ENCODE measurements at regions not wholly inside any gene's neighbourhood (a gene's known extent, or its start where the extent isn't known, plus 50 kb on each side); places are given as distances from the start of the nearest gene placed in this dataset.

DNA sequence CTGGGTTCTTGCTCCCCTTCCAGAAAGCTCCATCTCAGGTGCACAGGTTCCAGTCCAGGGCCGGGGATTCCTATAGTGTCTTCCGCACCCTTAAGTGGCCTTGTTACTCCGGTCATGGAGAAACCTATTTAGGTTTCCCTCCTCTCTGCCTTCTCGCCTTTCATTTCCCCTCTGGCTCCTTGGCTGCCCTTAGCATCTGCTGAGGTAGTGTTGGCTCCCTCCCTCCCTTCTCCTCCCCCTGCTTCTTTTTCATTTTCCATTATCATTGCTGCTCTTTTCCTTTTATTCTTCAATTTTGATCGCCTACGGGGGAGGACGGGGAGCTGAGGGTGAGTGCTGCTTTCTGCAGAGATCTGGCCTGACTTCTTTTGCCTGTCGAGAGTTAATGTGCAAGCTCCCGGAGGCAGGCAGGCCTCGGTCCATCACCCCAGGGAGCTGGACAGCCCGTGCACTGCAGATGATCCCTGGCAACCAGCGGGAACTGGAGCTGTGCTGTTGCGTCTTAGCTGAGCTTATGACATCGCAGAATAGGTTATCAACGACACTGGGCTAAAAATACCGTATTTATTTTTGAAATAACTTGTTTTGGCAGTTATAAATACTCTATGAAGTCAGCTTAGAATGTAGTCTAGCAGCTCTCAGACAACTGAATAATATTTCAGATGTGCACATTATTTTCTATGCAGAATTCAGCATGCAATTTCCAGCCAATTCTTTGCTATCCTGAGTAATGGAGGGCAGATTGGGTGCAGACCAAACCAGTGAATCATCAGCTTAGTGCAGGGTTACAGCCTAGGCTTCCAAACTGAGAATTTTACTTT lies 141.9 kb downstream of the SLC4A3 start:
- H3K4me3 ChIP-seq (ENCODE audit: low read depth, low read length): no peak overlapping the region
- TF ChIP-seq, protein P1, sequence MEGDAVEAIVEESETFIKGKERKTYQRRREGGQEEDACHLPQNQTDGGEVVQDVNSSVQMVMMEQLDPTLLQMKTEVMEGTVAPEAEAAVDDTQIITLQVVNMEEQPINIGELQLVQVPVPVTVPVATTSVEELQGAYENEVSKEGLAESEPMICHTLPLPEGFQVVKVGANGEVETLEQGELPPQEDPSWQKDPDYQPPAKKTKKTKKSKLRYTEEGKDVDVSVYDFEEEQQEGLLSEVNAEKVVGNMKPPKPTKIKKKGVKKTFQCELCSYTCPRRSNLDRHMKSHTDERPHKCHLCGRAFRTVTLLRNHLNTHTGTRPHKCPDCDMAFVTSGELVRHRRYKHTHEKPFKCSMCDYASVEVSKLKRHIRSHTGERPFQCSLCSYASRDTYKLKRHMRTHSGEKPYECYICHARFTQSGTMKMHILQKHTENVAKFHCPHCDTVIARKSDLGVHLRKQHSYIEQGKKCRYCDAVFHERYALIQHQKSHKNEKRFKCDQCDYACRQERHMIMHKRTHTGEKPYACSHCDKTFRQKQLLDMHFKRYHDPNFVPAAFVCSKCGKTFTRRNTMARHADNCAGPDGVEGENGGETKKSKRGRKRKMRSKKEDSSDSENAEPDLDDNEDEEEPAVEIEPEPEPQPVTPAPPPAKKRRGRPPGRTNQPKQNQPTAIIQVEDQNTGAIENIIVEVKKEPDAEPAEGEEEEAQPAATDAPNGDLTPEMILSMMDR (conservative IDR thresholded peaks at IDR 0.05; ENCODE audit: low read depth, low read length): no peak
- DNase-seq (ENCODE audit: low read depth): no peak

DNA sequence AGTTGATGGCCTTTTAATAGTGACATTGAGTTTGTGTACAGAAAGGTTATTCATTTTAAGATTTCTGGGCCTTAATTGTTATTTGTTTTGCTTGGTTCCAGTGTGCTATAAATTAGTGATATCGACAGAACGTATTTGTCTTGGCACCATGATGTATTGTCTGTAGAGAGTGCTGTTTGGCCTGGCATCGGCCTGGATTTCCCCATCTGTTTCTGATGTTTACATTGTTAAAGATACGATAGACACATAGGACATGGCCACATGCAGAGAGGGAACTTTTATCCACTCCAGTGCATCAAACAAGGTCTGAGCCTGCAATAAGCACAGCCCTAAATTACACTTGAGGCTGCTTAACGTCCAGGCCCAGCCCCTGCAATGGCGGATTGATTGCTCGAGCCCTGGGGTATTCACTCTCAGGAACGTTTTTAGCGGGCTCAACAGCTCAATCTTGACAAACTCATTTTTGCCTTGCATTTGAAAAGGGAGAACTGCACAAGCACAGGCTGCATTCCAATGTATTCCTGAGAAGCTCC lies 144.7 kb downstream of the SLC4A3 start:
- DNase-seq (ENCODE audit: low read depth): no peak
- TF ChIP-seq, protein P1 (conservative IDR thresholded peaks at IDR 0.05; ENCODE audit: low read depth, low read length): no peak
- no peak overlapping the region for H3K4me3 ChIP-seq (ENCODE audit: low read depth, low read length)

DNA sequence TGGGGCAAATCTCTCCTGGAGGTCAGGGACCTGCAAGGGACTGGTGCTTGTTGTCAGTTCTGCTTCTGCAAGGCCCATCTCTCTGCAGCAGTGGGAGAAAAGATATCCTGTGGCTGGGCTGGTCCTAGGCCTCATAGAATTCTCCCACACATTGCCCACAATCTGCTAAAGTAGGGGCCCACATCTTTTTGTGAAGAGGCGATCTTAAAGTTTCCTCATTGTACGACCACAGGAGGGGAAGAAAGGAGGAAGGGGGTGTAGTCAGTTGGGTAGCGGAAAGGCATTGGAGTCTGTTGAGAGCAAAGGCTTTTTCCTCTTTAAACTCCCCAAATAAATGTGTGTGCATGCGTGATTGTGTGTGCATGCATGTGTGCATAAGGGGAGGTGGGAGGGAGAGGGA lies 145.3 kb downstream of the SLC4A3 start:
- TF ChIP-seq, protein P1 (conservative IDR thresholded peaks at IDR 0.05; ENCODE audit: low read depth, low read length): no peak
- no peak for DNase-seq (ENCODE audit: low read depth)
- H3K4me3 ChIP-seq (ENCODE audit: low read depth, low read length): no peak overlapping the region

DNA sequence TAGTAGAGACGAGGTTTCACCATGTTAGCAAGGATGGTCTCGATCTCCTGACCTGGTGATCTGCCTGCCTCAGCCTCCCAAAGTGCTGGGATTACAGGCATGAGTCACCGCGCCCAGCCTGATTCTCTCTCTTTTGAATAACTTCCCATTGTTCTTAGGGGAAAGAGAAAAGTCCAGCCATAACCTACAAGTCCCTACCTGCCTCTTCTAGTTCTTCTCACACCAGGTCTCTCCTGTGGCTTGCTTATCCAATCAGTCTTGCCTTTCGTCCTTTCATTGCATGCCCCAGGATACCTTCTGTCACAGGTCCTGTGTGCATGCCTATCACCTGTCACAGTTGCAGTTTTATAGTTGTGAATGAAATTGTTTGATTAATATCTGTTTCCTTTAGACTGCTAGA lies 148.1 kb downstream of the SLC4A3 start:
- H3K4me3 ChIP-seq (ENCODE audit: low read depth, low read length): no peak overlapping the region
- TF ChIP-seq, protein P1 (conservative IDR thresholded peaks at IDR 0.05; ENCODE audit: low read depth, low read length): no peak
- no peak for DNase-seq (ENCODE audit: low read depth)

DNA sequence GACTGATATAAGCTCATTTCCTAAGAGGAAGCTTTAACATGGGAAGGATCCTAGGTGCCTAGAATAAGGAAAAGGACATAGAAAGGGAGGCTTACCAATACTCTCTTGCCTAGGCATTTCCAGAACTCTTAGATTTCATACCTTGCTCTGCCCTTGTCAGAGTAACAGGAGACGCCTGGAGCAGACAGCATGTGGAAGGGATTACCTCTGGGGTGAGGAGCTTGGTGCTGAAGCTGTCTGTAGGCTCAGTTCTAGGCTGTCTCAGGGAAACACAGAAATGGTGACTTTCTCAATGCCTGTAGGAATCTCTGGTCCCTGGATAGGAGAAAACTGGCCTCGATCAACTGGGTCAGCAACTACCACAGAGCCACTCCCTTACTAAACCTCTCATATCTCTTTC lies 150.0 kb downstream of the SLC4A3 start:
- no peak for DNase-seq (ENCODE audit: low read depth)
- TF ChIP-seq, protein P1 (conservative IDR thresholded peaks at IDR 0.05; ENCODE audit: low read depth, low read length): no peak

DNA sequence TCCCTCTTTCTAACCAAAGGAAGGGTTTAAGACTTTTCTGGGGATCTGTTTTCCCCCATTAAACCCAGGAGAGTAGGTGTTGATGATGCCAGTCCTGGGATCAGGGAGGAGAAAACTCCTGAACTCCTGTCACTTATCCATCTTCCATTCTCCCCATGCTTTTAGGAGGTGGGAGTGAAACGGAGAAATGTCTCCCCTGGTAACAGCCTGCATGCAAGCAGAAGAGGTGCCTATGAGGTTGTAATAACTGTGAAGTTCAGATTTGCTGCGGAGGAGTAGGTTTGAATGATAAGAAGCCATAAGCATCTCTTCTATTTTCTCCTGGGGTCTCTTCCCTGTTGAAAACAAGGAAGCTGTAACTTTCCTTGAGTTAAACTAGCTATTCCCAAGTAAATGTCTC lies 150.8 kb downstream of the SLC4A3 start:
- DNase-seq (ENCODE audit: low read depth): no peak
- TF ChIP-seq, protein P1 (conservative IDR thresholded peaks at IDR 0.05; ENCODE audit: low read depth, low read length): no peak
- H3K4me3 ChIP-seq (ENCODE audit: low read depth, low read length): no peak overlapping the region

More for the DNA sequence above, 150.0 kb downstream of the SLC4A3 start:
- no peak overlapping the region for H3K4me3 ChIP-seq (ENCODE audit: low read depth, low read length)
